IPS DF 6.9 (cell line): ENCODE measurements at regions not wholly inside any gene's neighbourhood (a gene's known extent, or its start where the extent isn't known, plus 50 kb on each side); places are given as distances from the start of the nearest gene placed in this dataset.
"Not testable (repeated sequence)": the region's sequence is repeated elsewhere in the genome, so short reads cannot be mapped to it uniquely, and the experiment has no call there.

Experiments used
- DNase-seq: peaks from one replicate; pipeline ENCODE4 v3.0.0-alpha.2; 2013; ENCODE audit warnings: low read depth, low spot score
- H3K27ac ChIP-seq: one replicate; pipeline ENCODE4 v1.5.1; 2013; ENCODE audit warnings: low read length, control low read depth
- H3K27me3 ChIP-seq: 2 replicates; pipeline ENCODE4 v1.6.1; 2013; ENCODE audit warnings: mild to moderate bottlenecking, low read length; ENCODE audit not compliant: control insufficient read depth, insufficient read depth
- H3K36me3 ChIP-seq: 2 replicates; pipeline ENCODE4 v1.6.1; 2013; ENCODE audit warnings: low read length; ENCODE audit not compliant: control insufficient read depth, insufficient read depth
- H3K4me1 ChIP-seq: 2 replicates; pipeline ENCODE4 v1.6.1; 2013; ENCODE audit warnings: low read length; ENCODE audit not compliant: control insufficient read depth, insufficient read depth
- H3K4me3 ChIP-seq: 2 replicates; pipeline ENCODE4 v1.5.1; 2013; ENCODE audit warnings: mild to moderate bottlenecking, low read length
- H3K9me3 ChIP-seq: 2 replicates; pipeline ENCODE4 v1.6.1; 2013; ENCODE audit warnings: low read length, inconsistent platforms; ENCODE audit not compliant: control insufficient read depth, insufficient read depth
- WGBS: extraction: QIAGEN DNeasy Blood & Tissue Kit; methylation state at CpG from one replicate; pipeline ENCODE4 v1.1.7; 2013; ENCODE audit warnings: mixed read lengths, missing lambda C conversion rate; ENCODE audit not compliant: insufficient read length, insufficient coverage; 5-methylcytosine and 5-hydroxymethylcytosine counted together

- DNase-seq, result no peak
- Histone ChIP-seq H3K9me3 (no peaks in the 10 kb centered on the region), H3K4me3 (no peak overlapping the region), H3K27ac (no peak overlapping the region), H3K4me1 (no peaks in the 10 kb centered on the region), H3K27me3 (no peaks in the 10 kb centered on the region), H3K36me3 (no peaks in the 10 kb centered on the region)
- no CpG with 5 or more reads among the region's 1 CpG for WGBS
These were observed 473.5 kb upstream of the MGAT4C start for GRCh38 chr12:86729739-86730138.

- Histone ChIP-seq H3K27me3 (no peaks in the 10 kb centered on the region), H3K4me3 (no peak overlapping the region), H3K36me3 (no peaks in the 10 kb centered on the region), H3K9me3 (no peaks in the 10 kb centered on the region), H3K27ac (no peak overlapping the region), H3K4me1 (no peaks in the 10 kb centered on the region)
- DNase-seq, result no peak
- WGBS, result no CpG with 5 or more reads among the region's 1 CpG
These were observed 471.0 kb upstream of the MGAT4C start for GRCh38 chr12:86727160-86727559.

GRCh38 chr12:86724716-86725115, 468.5 kb upstream of the MGAT4C start:
- WGBS, result no CpG with 5 or more reads among the region's 1 CpG
- H3K4me3 ChIP-seq, result no peak overlapping the region
- no peak overlapping the region for H3K27ac ChIP-seq
- H3K27me3 ChIP-seq, result no peaks in the 10 kb centered on the region
- H3K36me3 ChIP-seq, result no peaks in the 10 kb centered on the region
- no peaks in the 10 kb centered on the region for H3K4me1 ChIP-seq
- H3K9me3 ChIP-seq, result no peaks in the 10 kb centered on the region
- no peak for DNase-seq

GRCh38 chr12:86723326-86723725, 467.1 kb upstream of the MGAT4C start:
- H3K9me3 ChIP-seq, result no peaks in the 10 kb centered on the region
- no peak overlapping the region for H3K4me3 ChIP-seq
- no peak for DNase-seq
- no CpG with 5 or more reads among the region's 2 CpGs for WGBS
- H3K27me3 ChIP-seq, result no peaks in the 10 kb centered on the region
- H3K27ac ChIP-seq, result no peak overlapping the region
- no peaks in the 10 kb centered on the region for H3K4me1 ChIP-seq
- no peaks in the 10 kb centered on the region for H3K36me3 ChIP-seq

GRCh38 chr12:86721713-86722397, 465.7 kb upstream of the MGAT4C start:
- no peak overlapping the region for H3K4me3 ChIP-seq
- no peaks in the 10 kb centered on the region for H3K9me3 ChIP-seq
- H3K27ac ChIP-seq, result no peak overlapping the region
- H3K27me3 ChIP-seq, result no peaks in the 10 kb centered on the region
- no peaks in the 10 kb centered on the region for H3K4me1 ChIP-seq
- DNase-seq, result no peak
- WGBS, result no CpG with 5 or more reads among the region's 5 CpGs
- H3K36me3 ChIP-seq, result no peaks in the 10 kb centered on the region

- WGBS, result no CpG with 5 or more reads among the region's 1 CpG
- no peak overlapping the region for H3K27ac ChIP-seq
- no peak overlapping the region for H3K4me3 ChIP-seq
- no peaks in the 10 kb centered on the region for H3K4me1 ChIP-seq
- H3K27me3 ChIP-seq, result no peaks in the 10 kb centered on the region
- no peaks in the 10 kb centered on the region for H3K9me3 ChIP-seq
- DNase-seq, result no peak
- no peaks in the 10 kb centered on the region for H3K36me3 ChIP-seq
These were observed 463.2 kb upstream of the MGAT4C start for GRCh38 chr12:86719381-86719780.

GRCh38 chr12:86713121-86713520, 456.9 kb upstream of the MGAT4C start:
- no peak overlapping the region for H3K4me3 ChIP-seq
- no peaks in the 10 kb centered on the region for H3K27me3 ChIP-seq
- H3K9me3 ChIP-seq, result no peaks in the 10 kb centered on the region
- no peaks in the 10 kb centered on the region for H3K36me3 ChIP-seq
- no peak for DNase-seq
- no peak overlapping the region for H3K27ac ChIP-seq
- no peaks in the 10 kb centered on the region for H3K4me1 ChIP-seq

GRCh38 chr12:86712425-86712843, 456.2 kb upstream of the MGAT4C start:
- Histone ChIP-seq H3K4me1 (no peaks in the 10 kb centered on the region), H3K27me3 (no peaks in the 10 kb centered on the region), H3K36me3 (no peaks in the 10 kb centered on the region), H3K27ac (no peak overlapping the region), H3K4me3 (no peak overlapping the region), H3K9me3 (no peaks in the 10 kb centered on the region)
- DNase-seq, result no peak
- no CpG with 5 or more reads among the region's 4 CpGs for WGBS

- H3K36me3 ChIP-seq, result no peaks in the 10 kb centered on the region
- H3K4me3 ChIP-seq, result no peak overlapping the region
- H3K27me3 ChIP-seq, result no peaks in the 10 kb centered on the region
- WGBS, result no CpG with 5 or more reads among the region's 1 CpG
- no peaks in the 10 kb centered on the region for H3K4me1 ChIP-seq
- H3K9me3 ChIP-seq, result no peaks in the 10 kb centered on the region
- H3K27ac ChIP-seq, result no peak overlapping the region
- no peak for DNase-seq
These were observed 455.5 kb upstream of the MGAT4C start for GRCh38 chr12:86711731-86712130.

GRCh38 chr12:86710109-86710508, 453.9 kb upstream of the MGAT4C start:
- Histone ChIP-seq H3K9me3 (no peaks in the 10 kb centered on the region), H3K36me3 (no peaks in the 10 kb centered on the region), H3K4me3 (no peak overlapping the region), H3K27me3 (no peaks in the 10 kb centered on the region), H3K27ac (no peak overlapping the region), H3K4me1 (no peaks in the 10 kb centered on the region)
- DNase-seq, result no peak

GRCh38 chr12:86709017-86709416, 452.8 kb upstream of the MGAT4C start:
- DNase-seq, H3K4me3 ChIP-seq, H3K4me1 ChIP-seq, H3K9me3 ChIP-seq, H3K36me3 ChIP-seq, H3K27ac ChIP-seq, H3K27me3 ChIP-seq: not testable (repeated sequence)
- WGBS, result no CpG with 5 or more reads among the region's 3 CpGs
